Naive thymus-derived CD4-positive, alpha-beta T cell (primary cell): ENCODE measurements at regions not wholly inside any gene's neighbourhood (a gene's known extent, or its start where the extent isn't known, plus 50 kb on each side); places are given as distances from the start of the nearest gene placed in this dataset.

Source experiments
- ATAC-seq: fragments of 150-1000 bp; cut with Tn5 transposase; 2 replicates; pipeline ENCODE4 v1.10.0; 2021; ENCODE audit warnings: mild to moderate bottlenecking, moderate library complexity
- CTCF ChIA-PET: fragments of 350-600 bp; sonication (Branson Sonifier 250); formaldehyde crosslinking; loops from one replicate; lab custom pipeline; 2021; ENCODE audit warnings: antibody characterized with exemption; lab: Charles Lee
- POLR2A ChIA-PET: fragments of 350-600 bp; sonication (Branson Sonifier 250); formaldehyde crosslinking; loops from one replicate; lab custom pipeline; 2021; ENCODE audit warnings: antibody characterized with exemption, inconsistent platforms; lab: Charles Lee
- DNase-seq, 9 donors: peaks; one replicate each; pipeline versions ENCODE4 v3.0.0 to v3.0.0-alpha.2; 2020 to 2022; ENCODE audit warnings: mixed read lengths in 1 of 9
- H3K27ac ChIP-seq: one replicate; pipeline ENCODE4 v1.7.0; 2013; ENCODE audit warnings: mild to moderate bottlenecking, low read depth, low read length, moderate library complexity
- H3K27me3 ChIP-seq, 2 donors: one replicate each; pipeline ENCODE4 v1.7.0; 2013; ENCODE audit warnings: low read length in 2 of 2, mild to moderate bottlenecking in 2 of 2, moderate library complexity in 2 of 2; ENCODE audit not compliant: control insufficient read depth in 2 of 2, insufficient read depth in 2 of 2
- H3K36me3 ChIP-seq, 3 experiments: 1 replicate in 2 of 3; 2 replicates in 1 of 3; pipeline ENCODE4 v1.7.0; 2013; ENCODE audit warnings: low read length in 3 of 3, mild to moderate bottlenecking in 3 of 3, moderate library complexity in 1 of 3; ENCODE audit not compliant: insufficient read depth in 3 of 3, control insufficient read depth in 2 of 3
- H3K4me1 ChIP-seq, 2 donors: one replicate each; pipeline ENCODE4 v1.7.0; 2013; ENCODE audit warnings: low read length in 2 of 2, mild to moderate bottlenecking in 2 of 2, moderate library complexity in 1 of 2; ENCODE audit not compliant: control insufficient read depth in 2 of 2, insufficient read depth in 2 of 2
- H3K4me3 ChIP-seq: 2 replicates; pipeline ENCODE4 v1.7.0; 2013; ENCODE audit warnings: mild to moderate bottlenecking, low read length
- H3K9me3 ChIP-seq, 3 experiments: 1 replicate in 2 of 3; 2 replicates in 1 of 3; pipeline ENCODE4 v1.7.0; 2013; ENCODE audit warnings: low read length in 3 of 3; ENCODE audit not compliant: control insufficient read depth in 2 of 3
- H3K27ac Mint-ChIP-seq, 9 donors: one replicate each; pipeline ENCODE4 v1.8.0; 2020 to 2022; ENCODE audit warnings: mixed read lengths in 9 of 9, mild to moderate bottlenecking in 8 of 9, moderate library complexity in 5 of 9, inconsistent platforms in 2 of 9
- H3K27me3 Mint-ChIP-seq, 5 donors: one replicate each; pipeline ENCODE4 v1.8.0; 2021 to 2022; ENCODE audit warnings: mixed read lengths in 5 of 5, mild to moderate bottlenecking in 1 of 5
- H3K36me3 Mint-ChIP-seq, 5 donors: one replicate each; pipeline ENCODE4 v1.8.0; 2020 to 2022; ENCODE audit warnings: mixed read lengths in 5 of 5, mild to moderate bottlenecking in 3 of 5, inconsistent platforms in 1 of 5
- H3K4me1 Mint-ChIP-seq, 7 donors: one replicate each; pipeline ENCODE4 v1.8.0; 2020 to 2022; ENCODE audit warnings: mixed read lengths in 7 of 7, mild to moderate bottlenecking in 3 of 7, inconsistent platforms in 1 of 7
- H3K4me3 Mint-ChIP-seq, 10 donors: one replicate each; pipeline ENCODE4 v1.8.0; 2020 to 2022; ENCODE audit warnings: mild to moderate bottlenecking in 10 of 10, mixed read lengths in 10 of 10, moderate library complexity in 6 of 10, inconsistent platforms in 2 of 10
- H3K9me3 Mint-ChIP-seq, 11 donors: one replicate each; pipeline ENCODE4 v1.8.0; 2020 to 2022; ENCODE audit warnings: mixed read lengths in 11 of 11, mild to moderate bottlenecking in 4 of 11, inconsistent platforms in 1 of 11, moderate library complexity in 1 of 11
- intact Hi-C, 2 donors: fragments of 100-400 bp; cut with micrococcal nuclease; formaldehyde crosslinking; loops; one replicate each; pipeline ENCODE4 v1.15.1; 2023

- no peaks in the 10 kb centered on the region for H3K4me1 Mint-ChIP-seq
- Histone ChIP-seq H3K4me3 (no peak overlapping the region), H3K9me3 (no peaks in the 10 kb centered on the region), H3K27me3 (no peaks in the 10 kb centered on the region), H3K27ac (no peak overlapping the region), H3K4me1 (no peaks in the 10 kb centered on the region), H3K36me3 (no peaks in the 10 kb centered on the region)
- H3K9me3 Mint-ChIP-seq = peaks cover 0 to 5% (median 0%) of the 10 kb centered on the region in 11 donors
- POLR2A ChIA-PET = no interaction called here
- CTCF ChIA-PET = no interaction called here
- no peak for DNase-seq
- no peak overlapping the region for H3K27ac Mint-ChIP-seq
- no peaks in the 10 kb centered on the region for H3K36me3 Mint-ChIP-seq
- no peak for ATAC-seq
- peaks cover 0 to 13% (median 5%) of the 10 kb centered on the region in 5 donors for H3K27me3 Mint-ChIP-seq
- intact Hi-C loops = no loop called here
- no peak overlapping the region for H3K4me3 Mint-ChIP-seq
Measured at GRCh38 chr18:5678779-5679406, 135.1 kb upstream of the EPB41L3 start.

GRCh38 chr18:5678278-5678677, 134.5 kb upstream of the EPB41L3 start:
- Histone ChIP-seq H3K4me1 (no peaks in the 10 kb centered on the region), H3K27ac (no peak overlapping the region), H3K4me3 (no peak overlapping the region), H3K9me3 (no peaks in the 10 kb centered on the region), H3K36me3 (no peaks in the 10 kb centered on the region), H3K27me3 (no peaks in the 10 kb centered on the region)
- ChIA-PET CTCF (no interaction called here), POLR2A (no interaction called here)
- Mint-ChIP-seq H3K4me1 (no peaks in the 10 kb centered on the region), H3K27me3 (peaks cover 0 to 17% (median 5%) of the 10 kb centered on the region in 5 donors), H3K36me3 (no peaks in the 10 kb centered on the region), H3K27ac (no peak overlapping the region), H3K9me3 (peaks cover 0 to 6% (median 0%) of the 10 kb centered on the region in 11 donors), H3K4me3 (no peak overlapping the region)
- ATAC-seq = no peak
- intact Hi-C loops = no loop called here
- DNase-seq = no peak

GRCh38 chr18:5673616-5674015, 129.8 kb upstream of the EPB41L3 start:
- CTCF ChIA-PET = no interaction called here
- H3K4me3 ChIP-seq = no peak overlapping the region
- H3K27ac ChIP-seq = no peak overlapping the region
- no peaks in the 10 kb centered on the region for H3K9me3 ChIP-seq
- ATAC-seq = no peak
- no peaks in the 10 kb centered on the region for H3K4me1 Mint-ChIP-seq
- H3K36me3 Mint-ChIP-seq = no peaks in the 10 kb centered on the region
- H3K27me3 ChIP-seq = no peaks in the 10 kb centered on the region
- POLR2A ChIA-PET = no interaction called here
- H3K4me1 ChIP-seq = no peaks in the 10 kb centered on the region
- H3K4me3 Mint-ChIP-seq = no peak overlapping the region
- intact Hi-C loops = no loop called here
- no peak for DNase-seq
- no peaks in the 10 kb centered on the region for H3K36me3 ChIP-seq
- H3K27ac Mint-ChIP-seq = no peak overlapping the region
- peaks cover 0 to 4% (median 0%) of the 10 kb centered on the region in 11 donors for H3K9me3 Mint-ChIP-seq
- peaks cover 0 to 14% (median 7%) of the 10 kb centered on the region in 5 donors for H3K27me3 Mint-ChIP-seq

DNA sequence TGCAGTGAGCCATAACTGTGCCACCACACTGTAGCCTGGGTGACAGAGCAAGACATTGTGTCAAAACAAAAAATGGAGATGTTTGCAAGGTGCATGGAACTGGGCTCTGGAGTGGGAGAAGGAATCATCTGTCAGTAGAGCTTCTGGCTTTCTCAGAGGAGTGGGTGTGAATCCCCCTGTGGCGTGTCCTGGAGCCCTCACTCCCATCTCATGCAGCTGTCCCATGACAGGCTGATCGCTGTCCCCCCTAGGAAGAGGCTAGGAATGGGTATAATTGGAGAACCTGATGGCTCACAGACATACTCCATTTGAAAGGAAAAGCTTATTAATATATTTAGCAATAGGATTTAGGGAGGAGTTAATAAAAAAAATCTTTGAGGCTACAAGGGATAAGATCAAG, 125.8 kb upstream of the EPB41L3 start:
- peaks cover 0 to 2% (median 0%) of the 10 kb centered on the region in 11 donors for H3K9me3 Mint-ChIP-seq
- intact Hi-C loops = no loop called here
- H3K27ac ChIP-seq = no peak overlapping the region
- H3K36me3 ChIP-seq = no peaks in the 10 kb centered on the region
- H3K4me3 ChIP-seq = no peak overlapping the region
- H3K9me3 ChIP-seq = no peaks in the 10 kb centered on the region
- no peak overlapping the region for H3K4me3 Mint-ChIP-seq
- H3K4me1 ChIP-seq = no peaks in the 10 kb centered on the region
- DNase-seq (no peak), ATAC-seq (no peak)
- no peaks in the 10 kb centered on the region for H3K36me3 Mint-ChIP-seq
- H3K27ac Mint-ChIP-seq = no peak overlapping the region
- no peaks in the 10 kb centered on the region for H3K27me3 ChIP-seq
- POLR2A ChIA-PET = no interaction called here
- peaks cover 0 to 14% (median 3%) of the 10 kb centered on the region in 5 donors for H3K27me3 Mint-ChIP-seq
- CTCF ChIA-PET = no interaction called here
- H3K4me1 Mint-ChIP-seq = no peaks in the 10 kb centered on the region

GRCh38 chr18:5668087-5668715, 124.4 kb upstream of the EPB41L3 start:
- DNase-seq (no peak), ATAC-seq (no peak)
- Histone ChIP-seq H3K36me3 (no peaks in the 10 kb centered on the region), H3K4me3 (no peak overlapping the region), H3K4me1 (no peaks in the 10 kb centered on the region), H3K9me3 (no peaks in the 10 kb centered on the region), H3K27ac (no peak overlapping the region), H3K27me3 (no peaks in the 10 kb centered on the region)
- intact Hi-C loops = no loop called here
- ChIA-PET CTCF (no interaction called here), POLR2A (no interaction called here)
- Mint-ChIP-seq H3K36me3 (no peaks in the 10 kb centered on the region), H3K27ac (no peak overlapping the region), H3K27me3 (peaks cover 0 to 19% (median 6%) of the 10 kb centered on the region in 5 donors), H3K4me3 (no peak overlapping the region), H3K9me3 (peaks cover 0 to 6% (median 0%) of the 10 kb centered on the region in 11 donors), H3K4me1 (peaks cover 0 to 2% (median 0%) of the 10 kb centered on the region in 7 donors)

GRCh38 chr18:5667356-5667755, 123.6 kb upstream of the EPB41L3 start:
- Histone ChIP-seq H3K4me3 (no peak overlapping the region), H3K36me3 (no peaks in the 10 kb centered on the region), H3K4me1 (no peaks in the 10 kb centered on the region), H3K27ac (no peak overlapping the region), H3K9me3 (no peaks in the 10 kb centered on the region), H3K27me3 (no peaks in the 10 kb centered on the region)
- no peak for ATAC-seq
- Mint-ChIP-seq H3K27ac (no peak overlapping the region), H3K4me3 (no peak overlapping the region), H3K9me3 (peaks cover 0 to 6% (median 0%) of the 10 kb centered on the region in 11 donors), H3K36me3 (no peaks in the 10 kb centered on the region), H3K27me3 (peaks cover 0 to 21% (median 7%) of the 10 kb centered on the region in 5 donors), H3K4me1 (peaks cover 0 to 2% (median 0%) of the 10 kb centered on the region in 7 donors)
- ChIA-PET CTCF (no interaction called here), POLR2A (no interaction called here)
- intact Hi-C loops = no loop called here
- DNase-seq = no peak

- DNase-seq (no peak), ATAC-seq (no peak)
- H3K36me3 Mint-ChIP-seq = no peaks in the 10 kb centered on the region
- Histone ChIP-seq H3K9me3 (no peaks in the 10 kb centered on the region), H3K27ac (no peak overlapping the region), H3K27me3 (no peaks in the 10 kb centered on the region), H3K36me3 (no peaks in the 10 kb centered on the region), H3K4me1 (no peaks in the 10 kb centered on the region), H3K4me3 (no peak overlapping the region)
- H3K9me3 Mint-ChIP-seq = peaks cover 0 to 6% (median 0%) of the 10 kb centered on the region in 11 donors
- no peak overlapping the region for H3K27ac Mint-ChIP-seq
- ChIA-PET CTCF (no interaction called here), POLR2A (no interaction called here)
- H3K4me1 Mint-ChIP-seq = peaks cover 0 to 2% (median 0%) of the 10 kb centered on the region in 7 donors
- peaks cover 0 to 13% (median 12%) of the 10 kb centered on the region in 5 donors for H3K27me3 Mint-ChIP-seq
- intact Hi-C loops = no loop called here
- H3K4me3 Mint-ChIP-seq = no peak overlapping the region
Measured at GRCh38 chr18:5662586-5663090, 118.8 kb upstream of the EPB41L3 start.
